Activated T-helper 1 cell treated with anti-CD3 and anti-CD28 coated beads, Interleukin-12 subunit alpha, Interleukin-12 subunit beta, Interleukin-2, Interleukin-4 antibody, amounts not matched to agents 30 ng/mL and 10 ng/mL and 1 ng/mL, durations not matched to agents 14 hours and 24 hours and 36 hours (primary cell): ENCODE measurements at regions not wholly inside any gene's neighbourhood (a gene's known extent, or its start where the extent isn't known, plus 50 kb on each side); places are given as distances from the start of the nearest gene placed in this dataset.

Source experiments
- DNase-seq: peaks from one replicate; pipeline ENCODE4 v3.0.0; 2021; ENCODE audit warnings: low spot score
- H3K27ac Mint-ChIP-seq: one replicate; pipeline ENCODE4 v1.8.0; 2021; ENCODE audit warnings: mild to moderate bottlenecking, mixed read lengths
- H3K27me3 Mint-ChIP-seq: one replicate; pipeline ENCODE4 v1.8.0; 2022; ENCODE audit warnings: mild to moderate bottlenecking, moderate library complexity, mixed read lengths; ENCODE audit not compliant: insufficient read depth
- H3K36me3 Mint-ChIP-seq: one replicate; pipeline ENCODE4 v1.8.0; 2021; ENCODE audit warnings: low read depth, mixed read lengths
- H3K4me1 Mint-ChIP-seq: one replicate; pipeline ENCODE4 v1.8.0; 2021; ENCODE audit warnings: low read depth, mixed read lengths
- H3K4me3 Mint-ChIP-seq: one replicate; pipeline ENCODE4 v1.8.0; 2021; ENCODE audit warnings: mild to moderate bottlenecking, moderate library complexity, mixed read lengths
- H3K9me3 Mint-ChIP-seq: one replicate; pipeline ENCODE4 v1.8.0; 2021; ENCODE audit warnings: mixed read lengths
- intact Hi-C: fragments of 100-400 bp; cut with micrococcal nuclease; formaldehyde crosslinking; loops from one replicate; pipeline ENCODE4 v1.15.1; 2024

DNA sequence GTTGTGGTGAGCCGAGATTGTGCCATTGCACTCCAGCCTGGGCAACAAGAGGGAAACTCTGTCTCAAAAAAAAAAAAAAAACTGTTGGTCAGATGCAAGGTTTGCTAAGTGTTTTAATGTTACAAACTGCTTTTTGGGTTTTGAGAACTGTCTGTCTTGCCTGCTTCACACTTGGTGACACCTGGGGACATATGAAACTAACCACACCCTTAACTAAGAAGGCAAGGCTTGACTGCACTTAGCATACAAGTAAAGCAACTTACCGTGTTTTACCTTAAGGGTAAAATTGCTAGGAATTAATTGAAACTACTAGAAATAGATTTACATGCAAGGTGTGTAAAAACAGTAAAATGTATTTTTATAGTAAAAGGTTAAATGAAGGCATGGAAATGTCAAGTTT, 180.4 kb downstream of the OR13H1 start:
- H3K4me3 Mint-ChIP-seq: no peak overlapping the region
- no peak for DNase-seq
- intact Hi-C loops: no loop called here
- H3K27me3 Mint-ChIP-seq: no peaks in the 10 kb centered on the region
- peaks cover 5% of the 10 kb centered on the region for H3K36me3 Mint-ChIP-seq
- H3K9me3 Mint-ChIP-seq: peaks cover 9% of the 10 kb centered on the region
- no peaks in the 10 kb centered on the region for H3K4me1 Mint-ChIP-seq
- no peak overlapping the region for H3K27ac Mint-ChIP-seq

DNA sequence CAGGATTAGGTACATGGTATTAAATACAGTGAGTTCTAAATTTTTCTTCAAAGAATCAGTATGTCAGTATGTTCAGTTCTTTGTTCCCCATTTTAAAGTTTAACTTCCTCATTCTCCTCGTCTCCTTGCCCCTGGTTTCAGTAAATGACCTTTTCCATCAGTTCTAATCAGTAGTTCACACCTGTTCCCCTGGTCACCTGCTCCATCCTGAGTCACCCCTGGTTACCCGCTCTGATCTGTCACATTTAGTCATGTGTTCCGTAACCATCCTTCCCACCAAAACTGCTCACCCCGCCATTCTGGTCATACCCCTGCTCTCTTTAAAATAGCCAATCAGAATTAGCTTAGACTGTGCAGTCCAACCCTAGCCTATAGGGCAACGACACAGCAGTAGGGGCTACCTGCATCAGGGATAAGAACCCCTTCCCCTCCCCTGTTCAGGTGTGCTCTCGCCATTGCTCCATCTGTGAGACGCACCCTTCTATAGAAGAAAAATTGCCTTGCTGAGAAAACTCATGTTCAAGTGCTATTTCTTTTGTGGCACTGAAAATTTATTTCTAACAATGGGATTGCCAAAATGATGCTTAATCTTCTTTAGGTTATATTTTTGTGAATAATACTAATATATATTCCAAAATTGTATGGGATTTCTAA, 181.3 kb downstream of the OR13H1 start:
- H3K4me3 Mint-ChIP-seq: no peak overlapping the region
- H3K36me3 Mint-ChIP-seq: peaks cover 5% of the 10 kb centered on the region
- H3K9me3 Mint-ChIP-seq: peaks cover 9% of the 10 kb centered on the region
- H3K27me3 Mint-ChIP-seq: no peaks in the 10 kb centered on the region
- no peaks in the 10 kb centered on the region for H3K4me1 Mint-ChIP-seq
- intact Hi-C loops: no loop called here
- no peak for DNase-seq
- no peak overlapping the region for H3K27ac Mint-ChIP-seq

DNA sequence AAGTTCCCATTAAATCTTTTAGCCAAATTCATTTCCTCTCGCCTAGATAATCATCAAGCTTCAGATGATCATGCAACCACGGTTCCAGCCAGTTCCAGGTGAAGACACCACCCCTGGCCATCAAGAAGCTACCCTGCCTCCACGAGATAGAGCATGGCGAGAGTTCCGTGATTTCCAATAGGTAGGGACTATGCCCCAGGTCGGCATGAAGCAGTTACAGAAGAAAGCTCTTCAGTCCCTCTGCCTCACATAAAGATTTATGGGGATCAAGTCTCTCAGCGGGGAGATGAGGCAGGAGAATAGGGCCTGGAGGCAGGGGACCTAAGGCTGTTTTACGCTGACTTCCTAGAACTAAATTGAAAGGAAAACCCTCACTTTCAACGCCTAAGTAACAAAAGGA, 183.9 kb downstream of the OR13H1 start:
- no peak for DNase-seq
- intact Hi-C loops: no loop called here
- H3K27me3 Mint-ChIP-seq: no peaks in the 10 kb centered on the region
- no peak overlapping the region for H3K27ac Mint-ChIP-seq
- H3K4me1 Mint-ChIP-seq: no peaks in the 10 kb centered on the region
- no peak overlapping the region for H3K4me3 Mint-ChIP-seq
- peaks cover 5% of the 10 kb centered on the region for H3K36me3 Mint-ChIP-seq
- peaks cover 9% of the 10 kb centered on the region for H3K9me3 Mint-ChIP-seq

DNA sequence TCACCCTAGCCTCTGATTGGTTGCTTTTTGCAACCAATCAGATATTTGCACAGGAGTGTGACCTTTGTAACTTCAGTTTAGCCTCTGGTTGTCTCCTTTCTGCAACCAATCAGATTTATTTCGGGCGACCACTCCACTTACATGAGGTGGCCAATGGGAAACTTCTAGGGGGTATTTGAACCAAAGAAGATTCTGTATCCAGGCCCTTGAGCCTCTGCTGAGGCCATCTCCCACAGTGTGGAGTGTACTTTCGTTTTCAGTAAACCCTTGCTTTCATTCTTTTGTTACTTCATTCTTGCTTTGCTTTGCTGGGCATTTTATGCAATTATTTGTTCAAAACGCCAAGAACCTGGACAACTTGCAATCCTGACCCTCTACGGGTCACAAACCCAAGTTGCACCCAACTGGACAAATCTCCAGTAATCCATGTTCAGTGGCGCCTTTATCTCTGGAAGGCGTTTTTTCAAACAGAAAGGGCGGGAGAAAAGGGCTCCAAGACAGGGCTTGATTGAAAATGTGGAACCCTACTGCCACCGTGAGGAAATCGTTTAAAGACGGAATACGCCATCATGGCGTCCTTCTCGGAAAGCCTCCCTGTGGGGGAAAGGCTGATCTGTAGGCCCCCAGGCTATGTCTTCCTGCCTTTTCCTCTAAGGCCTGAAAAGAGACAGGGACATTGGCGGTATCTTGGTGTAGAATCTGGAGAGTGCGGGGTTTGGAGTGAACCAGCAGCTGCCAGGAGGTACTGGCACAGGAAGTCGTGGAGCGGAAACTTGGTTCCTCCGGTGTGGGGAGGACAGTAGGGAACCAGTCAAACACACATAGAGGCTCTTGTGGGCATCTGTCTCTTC, 184.6 kb downstream of the OR13H1 start:
- Mint-ChIP-seq H3K27ac (no peak overlapping the region), H3K36me3 (peaks cover 7% of the 10 kb centered on the region), H3K4me3 (no peak overlapping the region), H3K27me3 (no peaks in the 10 kb centered on the region), H3K4me1 (no peaks in the 10 kb centered on the region), H3K9me3 (peaks cover 9% of the 10 kb centered on the region)
- intact Hi-C loops: no loop called here
- DNase-seq: no peak

DNA sequence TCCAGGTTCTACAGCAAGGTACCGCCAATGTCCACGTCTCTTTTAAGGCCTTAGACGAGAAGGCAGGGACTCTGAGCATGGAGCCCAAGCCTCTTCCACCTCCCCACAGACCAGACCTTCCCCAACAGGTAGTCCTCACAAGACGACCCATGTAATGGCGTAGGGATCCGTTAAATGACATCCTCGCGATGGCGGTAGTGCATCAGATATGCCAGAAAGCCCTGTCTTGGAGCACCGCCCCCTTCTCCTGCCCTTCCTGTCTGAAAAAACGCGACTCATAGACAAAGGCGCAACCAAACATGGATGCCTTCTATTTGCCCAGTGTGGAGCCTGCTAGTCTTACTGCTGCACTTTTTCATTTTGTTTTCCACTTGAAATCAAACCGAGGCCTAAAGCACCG, 185.4 kb downstream of the OR13H1 start:
- Mint-ChIP-seq H3K27ac (no peak overlapping the region), H3K9me3 (peaks cover 9% of the 10 kb centered on the region), H3K36me3 (peaks cover 10% of the 10 kb centered on the region), H3K4me1 (no peaks in the 10 kb centered on the region), H3K4me3 (no peak overlapping the region), H3K27me3 (no peaks in the 10 kb centered on the region)
- intact Hi-C loops: no loop called here
- no peak for DNase-seq

DNA sequence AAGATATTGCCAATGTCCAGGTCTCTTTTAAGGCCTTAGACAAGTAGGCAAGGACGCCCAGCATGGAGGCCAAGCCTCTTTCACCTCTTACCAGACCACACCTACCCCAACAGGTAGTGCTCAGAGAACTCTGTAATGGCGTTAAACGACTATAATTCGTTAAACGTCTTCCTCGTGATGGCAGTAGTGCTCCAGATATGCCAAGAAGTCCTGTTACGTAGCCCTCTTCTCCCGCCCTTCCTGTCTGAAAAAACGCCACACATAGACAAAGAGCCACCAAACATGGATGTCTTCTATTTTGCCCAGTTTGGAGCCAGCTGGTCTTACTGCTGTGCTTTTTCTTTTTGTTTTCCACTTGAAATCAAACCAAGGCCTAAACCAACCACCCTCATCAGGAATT, 190.7 kb downstream of the OR13H1 start:
- Mint-ChIP-seq H3K27ac (no peak overlapping the region), H3K4me3 (no peak overlapping the region), H3K27me3 (no peaks in the 10 kb centered on the region), H3K4me1 (no peaks in the 10 kb centered on the region), H3K36me3 (peaks cover 6% of the 10 kb centered on the region), H3K9me3 (no peaks in the 10 kb centered on the region)
- no peak for DNase-seq
- intact Hi-C loops: no loop called here

DNA sequence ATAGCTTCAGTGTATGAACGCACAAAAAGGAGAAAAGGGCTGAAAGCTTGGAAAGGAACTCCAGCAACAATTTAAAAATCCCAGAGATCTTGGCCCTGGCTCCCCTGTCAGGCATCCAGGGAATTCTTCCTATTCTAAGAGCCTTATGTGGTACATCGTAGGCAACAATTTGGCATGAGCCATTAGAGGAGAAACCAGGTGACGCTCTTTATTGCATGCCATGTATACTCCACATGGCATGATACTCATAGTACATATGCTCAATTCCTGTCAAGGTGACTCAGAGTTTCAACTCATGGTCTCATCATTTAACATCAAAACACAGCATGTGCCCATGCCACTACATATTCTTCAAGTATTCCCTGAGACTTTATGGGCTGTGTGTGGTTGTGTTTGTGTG, 191.3 kb downstream of the OR13H1 start:
- Mint-ChIP-seq H3K9me3 (no peaks in the 10 kb centered on the region), H3K27me3 (no peaks in the 10 kb centered on the region), H3K27ac (no peak overlapping the region), H3K4me3 (no peak overlapping the region), H3K36me3 (peaks cover 6% of the 10 kb centered on the region), H3K4me1 (no peaks in the 10 kb centered on the region)
- DNase-seq: no peak
- intact Hi-C loops: no loop called here

DNA sequence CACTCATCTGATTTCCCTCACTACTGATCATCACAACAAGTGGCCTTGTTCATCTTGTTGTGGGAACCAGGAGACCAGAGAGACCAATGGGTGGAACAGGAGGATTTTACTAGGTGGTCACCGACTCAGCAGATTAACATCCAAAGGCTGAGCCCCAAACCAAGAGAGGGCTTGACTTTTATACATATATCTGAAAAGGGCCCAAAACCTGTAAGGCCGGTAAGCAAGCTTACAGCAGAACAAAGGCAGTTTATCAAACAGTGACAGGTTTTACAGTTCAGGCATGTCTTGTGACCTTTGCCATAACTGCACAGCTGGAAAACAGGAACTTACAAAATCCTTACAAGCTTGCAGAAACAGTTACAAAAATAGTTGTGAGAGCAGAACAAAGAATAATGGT, 195.9 kb downstream of the OR13H1 start:
- H3K4me1 Mint-ChIP-seq: no peaks in the 10 kb centered on the region
- H3K27ac Mint-ChIP-seq: no peak overlapping the region
- peaks cover 4% of the 10 kb centered on the region for H3K9me3 Mint-ChIP-seq
- H3K27me3 Mint-ChIP-seq: no peaks in the 10 kb centered on the region
- intact Hi-C loops: no loop called here
- no peak for DNase-seq
- H3K4me3 Mint-ChIP-seq: no peak overlapping the region
- H3K36me3 Mint-ChIP-seq: peaks cover 17% of the 10 kb centered on the region

DNA sequence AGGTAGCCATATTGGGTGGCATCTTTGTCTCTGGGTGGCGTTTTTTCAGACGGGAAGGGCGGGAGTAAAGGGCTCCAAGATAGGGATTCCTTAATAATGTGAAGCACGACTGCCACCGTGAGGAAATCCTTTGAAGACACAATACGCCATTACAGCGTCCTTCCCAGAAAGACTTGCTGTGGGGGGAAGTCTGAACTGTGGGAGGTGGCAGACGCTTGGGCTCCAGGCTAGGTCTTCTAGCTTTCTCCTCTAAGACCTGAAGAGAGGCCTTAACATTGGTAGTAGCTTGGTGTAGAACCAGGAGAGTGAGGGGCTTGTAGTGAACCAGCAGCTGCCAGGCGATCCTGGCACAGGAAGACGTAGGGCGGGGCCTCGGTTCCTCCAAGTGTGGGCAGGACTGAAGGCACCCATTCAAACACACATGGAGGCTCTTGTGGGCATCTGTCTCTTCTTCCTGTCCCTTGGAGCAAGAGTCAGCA, 197.3 kb downstream of the OR13H1 start:
- Mint-ChIP-seq H3K4me1 (no peaks in the 10 kb centered on the region), H3K4me3 (no peak overlapping the region), H3K36me3 (peaks cover 18% of the 10 kb centered on the region), H3K27me3 (no peaks in the 10 kb centered on the region), H3K9me3 (peaks cover 4% of the 10 kb centered on the region), H3K27ac (no peak overlapping the region)
- intact Hi-C loops: no loop called here
- DNase-seq: no peak

DNA sequence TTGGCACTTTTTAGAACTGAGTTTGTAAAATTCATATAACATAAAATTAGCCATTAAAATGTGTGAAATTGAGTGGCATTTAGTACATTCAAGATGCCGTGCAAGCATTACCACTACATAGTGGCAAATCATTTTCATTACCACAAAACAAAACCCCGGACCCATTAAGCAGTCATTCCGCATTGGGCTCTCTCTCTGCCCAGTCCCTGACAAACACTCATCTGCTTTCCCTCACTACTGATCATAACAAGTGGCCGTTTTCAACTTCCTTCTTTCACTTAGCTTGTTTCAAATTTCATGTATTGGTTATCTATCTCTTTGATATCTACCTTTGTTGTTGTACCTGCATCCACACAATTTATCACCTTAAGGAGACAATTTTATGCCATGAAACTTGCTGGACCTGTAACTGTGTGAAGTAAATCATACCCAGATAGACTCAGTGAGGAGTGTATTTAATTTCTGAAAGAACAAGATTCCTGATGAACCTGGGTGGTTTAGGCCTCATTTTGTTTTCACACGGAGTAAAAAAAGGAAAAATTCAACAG, 202.1 kb downstream of the OR13H1 start:
- Mint-ChIP-seq H3K4me1 (no peaks in the 10 kb centered on the region), H3K36me3 (peaks cover 27% of the 10 kb centered on the region), H3K27ac (no peak overlapping the region), H3K4me3 (no peak overlapping the region), H3K9me3 (no peaks in the 10 kb centered on the region), H3K27me3 (no peaks in the 10 kb centered on the region)
- intact Hi-C loops: no loop called here
- no peak for DNase-seq

DNA sequence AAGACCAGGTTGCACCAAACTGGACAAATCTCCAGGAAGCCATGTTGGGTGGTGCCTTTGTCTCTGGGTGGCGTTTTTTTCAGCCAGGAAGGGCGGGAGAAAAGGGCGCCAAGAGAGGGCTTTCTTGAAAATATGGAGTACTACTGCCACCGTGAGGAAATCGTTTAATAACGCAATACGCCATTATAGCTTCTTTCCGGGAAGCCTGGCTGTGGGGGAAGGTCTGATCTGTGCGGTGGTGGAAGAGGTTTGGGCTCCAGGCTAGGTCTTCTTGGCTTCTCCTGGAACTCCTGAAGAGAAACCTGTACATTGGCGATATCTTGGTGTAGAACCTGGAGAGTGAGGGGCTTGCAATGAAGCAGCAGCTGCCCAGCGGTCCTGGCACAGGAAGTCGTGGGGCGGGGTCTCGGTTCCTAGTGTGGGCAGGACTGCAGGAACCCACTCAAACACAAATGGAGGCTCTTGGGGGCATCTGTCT, 202.7 kb downstream of the OR13H1 start:
- H3K4me3 Mint-ChIP-seq: no peak overlapping the region
- no peaks in the 10 kb centered on the region for H3K4me1 Mint-ChIP-seq
- intact Hi-C loops: no loop called here

DNA sequence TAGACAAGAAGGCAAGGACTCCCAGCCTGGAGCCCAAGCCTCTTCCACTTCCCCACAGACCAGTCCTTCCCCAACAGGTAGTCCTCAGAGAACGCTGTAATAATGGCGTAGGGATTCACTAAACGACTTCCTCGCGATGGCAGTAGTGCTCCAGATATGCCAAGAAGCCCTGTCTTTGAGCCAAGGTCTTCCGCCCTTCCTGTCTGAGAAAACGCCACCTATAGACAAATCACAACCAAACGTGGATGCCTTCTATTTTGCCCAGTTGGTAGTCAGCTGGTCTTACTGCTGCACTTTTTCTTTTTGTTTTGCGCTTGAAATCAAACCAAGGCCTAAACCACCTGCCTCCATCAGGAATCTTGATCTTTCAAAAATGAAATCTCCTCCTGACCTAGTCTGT, 203.3 kb downstream of the OR13H1 start:
- no peak for DNase-seq

More for the DNA sequence above, 202.7 kb downstream of the OR13H1 start:
- Mint-ChIP-seq H3K9me3 (no peaks in the 10 kb centered on the region), H3K36me3 (peaks cover 23% of the 10 kb centered on the region), H3K27me3 (no peaks in the 10 kb centered on the region), H3K27ac (no peak overlapping the region)
- DNase-seq: no peak

DNA sequence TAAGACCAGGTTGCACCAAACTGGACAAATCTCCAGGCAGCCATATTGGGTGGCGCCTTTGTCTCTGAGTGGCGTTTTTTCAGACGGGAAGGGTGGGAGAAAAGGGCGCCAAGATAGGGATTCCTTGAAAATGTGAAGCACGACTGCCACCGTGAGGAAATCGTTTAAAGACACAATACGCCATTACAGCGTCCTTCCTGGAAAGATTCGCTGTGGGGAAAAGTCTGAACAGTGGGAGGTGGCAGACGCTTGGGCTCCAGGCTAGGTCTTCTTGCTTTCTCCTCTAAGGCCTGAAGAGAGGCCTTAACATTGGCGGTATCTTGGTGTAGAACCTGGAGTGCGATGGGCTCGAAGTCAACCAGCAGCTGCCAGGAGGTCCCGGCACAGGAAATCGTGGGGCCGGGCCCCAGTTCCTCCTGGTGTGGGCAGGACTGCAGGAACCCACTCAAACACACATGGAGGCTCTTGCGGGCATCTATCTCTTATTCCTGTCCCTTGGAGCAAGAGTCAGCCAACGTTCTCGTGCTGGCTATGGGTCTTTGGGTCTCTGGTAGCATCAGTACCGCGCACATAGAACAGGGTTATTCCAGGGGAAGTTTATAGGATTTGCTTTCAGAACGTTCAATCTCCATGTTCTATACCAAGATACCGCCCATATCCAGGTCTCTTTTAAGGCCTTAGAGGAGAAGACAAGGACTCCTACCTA, 208.8 kb downstream of the OR13H1 start:
- H3K27me3 Mint-ChIP-seq: no peaks in the 10 kb centered on the region
- DNase-seq: no peak
- H3K4me1 Mint-ChIP-seq: no peaks in the 10 kb centered on the region
- intact Hi-C loops: no loop called here
- H3K36me3 Mint-ChIP-seq: peaks cover 9% of the 10 kb centered on the region
- no peak overlapping the region for H3K27ac Mint-ChIP-seq
- H3K4me3 Mint-ChIP-seq: no peak overlapping the region
- no peaks in the 10 kb centered on the region for H3K9me3 Mint-ChIP-seq

More for the DNA sequence above, 203.3 kb downstream of the OR13H1 start:
- intact Hi-C loops: no loop called here
- peaks cover 21% of the 10 kb centered on the region for H3K36me3 Mint-ChIP-seq
- H3K27ac Mint-ChIP-seq: no peak overlapping the region
- H3K4me3 Mint-ChIP-seq: no peak overlapping the region
- no peaks in the 10 kb centered on the region for H3K9me3 Mint-ChIP-seq
- H3K4me1 Mint-ChIP-seq: no peaks in the 10 kb centered on the region
- no peaks in the 10 kb centered on the region for H3K27me3 Mint-ChIP-seq
